ES-I3 (cell line): ENCODE measurements at regions not wholly inside any gene's neighbourhood (a gene's known extent, or its start where the extent isn't known, plus 50 kb on each side); places are given as distances from the start of the nearest gene placed in this dataset.

Source experiments
- H3K36me3 ChIP-seq: 2 replicates; pipeline ENCODE4 v1.6.1; 2013; ENCODE audit warnings: mild to moderate bottlenecking, low read length, control low read depth, moderate library complexity; ENCODE audit not compliant: insufficient read depth
- H3K4me1 ChIP-seq: 2 replicates; pipeline ENCODE4 v1.6.1; 2013; ENCODE audit warnings: mild to moderate bottlenecking, control low read depth, low read length; ENCODE audit not compliant: insufficient read depth
- H3K9ac ChIP-seq: 2 replicates; pipeline ENCODE4 v1.6.1; 2013; ENCODE audit warnings: low read depth, mild to moderate bottlenecking, low read length, moderate library complexity
- H3K9me3 ChIP-seq: 2 replicates; pipeline ENCODE4 v1.6.1; 2013; ENCODE audit warnings: mild to moderate bottlenecking, low read length, moderate library complexity; ENCODE audit not compliant: control insufficient read depth, insufficient read depth

DNA sequence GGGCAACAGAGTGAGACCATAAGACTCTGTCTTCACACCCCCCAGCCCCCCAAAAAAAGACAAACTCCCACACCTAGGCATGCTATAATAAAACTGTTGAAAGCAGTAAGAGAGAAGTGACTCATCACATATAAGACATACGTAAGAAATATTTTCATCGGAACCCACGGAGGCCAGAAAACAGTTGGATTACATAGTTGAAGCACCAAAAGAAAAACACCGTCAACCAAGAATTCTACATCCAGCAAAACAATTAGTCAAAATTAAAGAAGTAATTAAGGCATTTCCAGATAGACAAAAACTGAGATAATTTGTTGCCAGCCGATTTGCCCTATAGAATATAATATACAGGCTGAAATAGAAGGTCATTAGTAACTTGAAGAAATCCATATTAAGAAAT lies 128.7 kb downstream of the VAPA start:
- peaks cover 4% of the 10 kb centered on the region for H3K9me3 ChIP-seq
- no peak overlapping the region for H3K9ac ChIP-seq
- H3K4me1 ChIP-seq = no peaks in the 10 kb centered on the region
- no peaks in the 10 kb centered on the region for H3K36me3 ChIP-seq

DNA sequence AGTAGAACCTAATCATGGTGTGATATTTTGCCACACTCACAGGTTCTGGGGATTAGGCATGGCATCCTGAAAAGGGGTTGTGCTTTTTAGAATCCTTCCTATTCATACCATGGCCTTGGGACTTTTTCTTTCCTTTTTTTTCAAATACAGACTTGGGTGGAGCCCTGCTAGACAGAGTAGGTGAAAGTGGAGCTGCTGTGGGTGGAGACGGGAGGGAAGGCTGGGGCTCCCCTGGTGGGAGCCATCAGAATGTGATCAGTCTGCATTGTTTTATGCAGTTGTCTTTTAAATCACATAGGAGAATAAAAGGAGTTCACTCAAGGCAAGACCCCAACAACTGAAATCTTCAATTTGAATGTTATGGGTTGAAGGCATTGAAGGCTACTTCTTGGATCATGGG lies 130.2 kb downstream of the VAPA start:
- Histone ChIP-seq H3K9me3 (peaks cover 4% of the 10 kb centered on the region), H3K36me3 (no peaks in the 10 kb centered on the region), H3K4me1 (no peaks in the 10 kb centered on the region), H3K9ac (no peak overlapping the region)

DNA sequence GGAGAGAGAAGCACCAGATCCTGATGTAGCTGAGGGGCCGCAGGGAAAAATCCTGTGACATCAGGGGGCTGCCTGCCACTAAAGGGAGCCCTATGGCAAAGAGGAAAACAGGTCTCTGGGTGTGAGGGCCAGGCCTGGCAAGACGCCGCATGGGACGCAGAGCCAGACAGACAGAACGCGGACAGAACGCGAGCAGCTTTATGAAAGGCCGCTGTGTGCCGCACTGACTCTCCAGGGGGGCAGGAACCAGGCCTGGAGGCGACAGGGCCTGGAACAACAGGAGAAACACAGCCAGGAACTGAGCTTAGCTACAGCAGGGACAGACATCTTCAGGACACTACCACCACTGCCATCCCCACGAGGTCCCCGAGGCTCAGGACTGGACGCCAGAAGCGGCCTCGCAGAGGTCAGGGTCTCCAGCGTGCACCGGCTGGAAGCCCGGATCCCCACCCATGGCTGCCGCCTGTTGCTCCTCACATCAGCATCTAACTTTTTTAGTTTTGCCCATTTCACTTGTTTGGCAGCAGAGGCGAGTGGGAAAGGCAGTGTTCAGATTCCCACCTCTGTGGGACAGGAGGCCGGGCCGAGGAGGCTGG lies 131.6 kb downstream of the VAPA start:
- Histone ChIP-seq H3K9ac (no peak overlapping the region), H3K9me3 (peaks cover 4% of the 10 kb centered on the region), H3K36me3 (no peaks in the 10 kb centered on the region), H3K4me1 (no peaks in the 10 kb centered on the region)

DNA sequence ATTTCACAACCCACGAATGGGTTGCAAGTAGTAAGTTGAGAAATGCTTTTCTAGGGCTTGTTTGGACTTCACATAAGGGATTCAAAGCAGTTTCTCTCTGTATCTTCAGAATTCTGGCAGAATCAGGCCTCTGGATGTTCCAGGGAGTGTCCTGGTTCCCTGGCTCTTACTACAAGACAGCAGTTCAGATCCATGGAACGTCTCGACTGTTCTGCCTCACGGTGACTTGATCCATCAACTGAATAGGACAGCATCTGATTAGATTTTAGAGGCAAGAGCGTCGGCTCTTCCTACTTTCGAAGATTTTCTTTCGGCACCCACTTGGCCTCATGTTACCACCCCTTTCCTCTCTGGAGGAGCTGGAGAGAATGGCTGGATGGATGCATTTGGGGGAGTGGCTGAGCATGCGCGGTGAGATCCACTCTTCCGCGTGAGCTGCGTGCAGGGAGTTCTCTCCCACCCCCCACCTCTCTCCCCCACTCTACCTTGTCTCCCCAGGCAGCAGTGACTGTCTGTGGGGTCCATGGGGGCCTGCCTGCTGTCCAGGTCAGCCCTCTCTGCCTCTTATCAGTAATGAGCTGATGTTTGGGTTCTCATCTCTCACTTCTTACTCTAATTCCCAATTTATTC lies 132.5 kb downstream of the VAPA start:
- Histone ChIP-seq H3K36me3 (no peaks in the 10 kb centered on the region), H3K4me1 (no peaks in the 10 kb centered on the region), H3K9me3 (peaks cover 4% of the 10 kb centered on the region), H3K9ac (no peak overlapping the region)

DNA sequence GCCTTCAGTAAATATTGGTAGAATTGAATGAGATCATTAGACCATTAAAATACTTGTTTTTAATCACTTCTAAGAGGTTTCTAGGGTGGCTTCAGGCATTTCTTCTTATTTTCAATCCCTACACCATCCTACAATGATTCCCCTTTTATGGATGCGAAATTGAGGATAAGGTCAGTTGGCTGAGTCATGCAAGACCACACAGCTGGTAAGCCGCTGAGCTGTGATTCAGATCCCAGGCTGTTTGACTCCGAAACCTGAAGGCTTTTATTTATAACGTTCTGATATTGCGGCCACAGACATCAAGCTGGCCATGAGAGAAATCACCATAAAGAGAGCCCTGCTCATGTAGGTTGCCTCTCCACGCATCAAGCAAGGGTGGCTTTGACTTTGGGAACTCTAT lies 133.4 kb downstream of the VAPA start:
- H3K9ac ChIP-seq = no peak overlapping the region
- H3K36me3 ChIP-seq = no peaks in the 10 kb centered on the region
- H3K4me1 ChIP-seq = no peaks in the 10 kb centered on the region
- peaks cover 1% of the 10 kb centered on the region; the same call in 1 of the 2 replicates for H3K9me3 ChIP-seq

DNA sequence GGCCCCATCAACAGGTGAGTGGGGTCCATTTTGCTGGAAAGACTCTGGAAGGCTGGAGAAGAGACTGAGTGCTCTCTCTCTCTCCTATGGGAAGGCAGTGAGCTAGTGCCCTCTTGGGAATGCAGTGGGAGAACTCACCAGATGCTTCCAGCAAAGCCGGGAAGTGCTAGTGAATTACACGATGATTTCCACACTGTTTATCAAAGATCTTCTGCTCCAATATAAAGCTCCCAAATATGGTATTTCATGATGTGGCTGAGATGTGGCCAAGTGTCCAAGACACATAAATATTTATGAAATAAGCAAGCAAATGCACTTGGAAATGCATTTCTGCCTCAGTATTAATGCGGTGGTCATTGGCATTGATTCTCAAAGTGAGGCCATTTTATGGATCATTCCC lies 135.9 kb downstream of the VAPA start:
- Histone ChIP-seq H3K9ac (no peak overlapping the region), H3K36me3 (no peaks in the 10 kb centered on the region), H3K4me1 (no peaks in the 10 kb centered on the region; the same call in 1 of the 2 replicates), H3K9me3 (no peaks in the 10 kb centered on the region)

DNA sequence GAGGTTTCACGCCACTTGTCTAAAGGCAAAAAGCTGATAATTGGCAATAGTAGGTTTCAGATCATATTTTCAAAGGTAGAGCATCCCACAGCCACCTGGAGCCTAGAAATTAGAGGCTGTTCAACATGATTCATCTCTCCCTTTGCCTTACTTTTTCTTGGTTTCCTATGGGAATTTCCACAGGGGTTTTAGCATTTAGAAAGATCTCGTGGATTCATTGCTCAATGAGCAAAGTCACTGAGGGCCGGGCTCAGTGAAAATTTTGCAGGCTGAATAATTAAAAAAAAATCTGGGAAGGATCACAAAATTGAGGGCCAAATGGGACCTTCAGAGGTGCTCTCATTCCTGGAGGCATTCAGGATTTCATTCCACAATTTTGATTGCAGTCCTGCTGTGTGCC lies 137.1 kb downstream of the VAPA start:
- H3K4me1 ChIP-seq = no peaks in the 10 kb centered on the region; the same call in 1 of the 2 replicates
- H3K9ac ChIP-seq = no peak overlapping the region
- H3K36me3 ChIP-seq = no peaks in the 10 kb centered on the region
- no peaks in the 10 kb centered on the region for H3K9me3 ChIP-seq

DNA sequence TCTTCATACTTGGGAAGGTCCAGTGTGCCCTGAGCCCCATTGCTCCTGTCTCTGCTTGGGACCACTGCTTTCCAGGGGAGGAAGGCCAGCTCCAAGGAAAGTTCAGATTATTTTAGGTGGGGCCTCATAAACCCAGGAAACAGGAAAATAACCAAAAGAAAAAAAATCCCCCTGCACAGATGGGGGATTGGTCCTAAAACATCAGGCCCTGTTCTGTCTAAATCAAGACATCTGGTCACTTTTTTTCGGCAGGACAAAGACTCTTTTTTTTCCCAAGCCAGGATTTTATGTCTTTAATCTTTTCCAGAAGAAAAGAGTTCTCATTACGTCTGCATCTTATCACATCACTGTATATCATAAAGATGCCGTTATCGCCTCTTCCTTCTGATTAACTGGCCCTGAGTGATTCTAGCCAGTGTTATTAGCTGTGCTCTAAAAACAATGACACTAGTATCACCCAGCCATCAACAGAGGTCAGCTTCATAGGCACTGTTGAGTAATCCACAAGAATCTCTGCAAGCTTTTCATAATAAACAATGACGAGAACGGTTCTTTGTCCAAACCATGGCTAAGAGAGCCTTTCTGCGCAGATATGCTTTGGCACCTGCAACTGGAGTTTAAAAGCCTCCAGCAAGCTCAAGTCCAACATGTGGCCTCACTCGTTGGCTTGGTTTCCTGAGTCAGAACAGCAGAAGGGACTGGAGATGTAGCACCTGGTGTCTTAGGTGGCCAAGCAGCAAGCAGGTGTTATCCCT lies 138.2 kb downstream of the VAPA start:
- Histone ChIP-seq H3K9ac (no peak overlapping the region), H3K4me1 (no peaks in the 10 kb centered on the region; the same call in 1 of the 2 replicates), H3K36me3 (no peaks in the 10 kb centered on the region), H3K9me3 (no peaks in the 10 kb centered on the region)

DNA sequence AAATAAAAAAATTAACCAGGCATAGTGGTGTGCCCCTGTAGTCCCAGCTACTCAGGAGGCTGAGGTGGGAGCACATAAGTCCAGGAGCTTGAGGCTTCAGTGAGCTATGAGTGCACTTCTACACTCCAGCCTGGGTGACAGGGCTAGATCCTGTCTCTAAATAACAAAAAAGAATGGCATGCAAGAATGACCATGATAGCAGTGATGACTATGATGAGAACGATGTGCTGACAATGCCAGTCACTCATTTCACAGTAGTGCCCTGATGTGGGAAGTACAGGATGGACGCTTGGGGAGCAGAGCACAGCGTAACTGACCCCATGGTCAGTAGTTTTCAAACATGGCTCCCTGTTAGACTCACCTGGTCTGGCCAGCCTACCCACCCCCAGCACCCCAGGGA lies 139.1 kb downstream of the VAPA start:
- no peaks in the 10 kb centered on the region for H3K36me3 ChIP-seq
- no peaks in the 10 kb centered on the region; the same call in 1 of the 2 replicates for H3K4me1 ChIP-seq
- H3K9me3 ChIP-seq = no peaks in the 10 kb centered on the region
- no peak overlapping the region for H3K9ac ChIP-seq

DNA sequence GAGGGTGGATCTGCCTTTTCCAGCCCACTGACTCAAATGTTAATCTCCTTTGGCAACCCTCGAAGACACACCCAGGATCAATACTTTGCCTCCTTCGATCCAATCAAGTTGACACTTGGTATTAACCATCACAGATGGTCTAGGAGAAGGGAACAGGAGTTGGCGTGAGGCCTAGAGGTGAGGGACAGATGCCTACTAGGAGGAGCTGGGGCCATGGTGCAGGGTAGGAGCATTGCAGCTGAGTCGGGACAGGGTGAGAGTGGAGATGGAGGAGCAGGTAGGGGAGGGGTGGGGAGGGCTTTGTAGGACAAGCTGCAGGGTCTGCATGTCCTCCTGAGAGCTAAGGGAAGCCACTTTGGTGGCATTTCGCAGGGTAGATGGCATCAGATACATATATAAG lies 140.0 kb downstream of the VAPA start:
- no peaks in the 10 kb centered on the region for H3K9me3 ChIP-seq
- no peak overlapping the region for H3K9ac ChIP-seq
- H3K4me1 ChIP-seq = no peaks in the 10 kb centered on the region; the same call in 1 of the 2 replicates
- no peaks in the 10 kb centered on the region for H3K36me3 ChIP-seq

DNA sequence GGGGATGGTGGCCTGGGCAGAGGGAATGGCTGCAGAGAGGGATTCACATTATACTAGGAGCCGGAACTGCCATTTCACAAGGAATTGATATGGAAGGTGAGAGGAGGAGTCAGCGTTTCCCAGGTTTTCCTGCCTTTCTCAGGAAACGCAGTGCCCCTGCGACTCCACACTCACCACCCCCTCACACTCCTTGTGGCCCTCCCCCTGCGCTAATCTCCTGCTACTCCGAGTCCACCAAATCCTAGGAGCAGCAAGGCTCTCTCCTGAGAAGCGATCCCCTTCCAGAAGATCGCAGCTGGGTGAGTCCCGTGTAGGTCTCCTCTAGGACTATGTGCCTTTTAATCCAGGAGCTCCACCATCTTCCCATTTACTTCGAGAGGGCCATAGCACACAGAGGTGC lies 140.6 kb downstream of the VAPA start:
- H3K9ac ChIP-seq = no peak overlapping the region
- H3K4me1 ChIP-seq = no peaks in the 10 kb centered on the region; the same call in 1 of the 2 replicates
- H3K9me3 ChIP-seq = no peaks in the 10 kb centered on the region
- no peaks in the 10 kb centered on the region for H3K36me3 ChIP-seq

DNA sequence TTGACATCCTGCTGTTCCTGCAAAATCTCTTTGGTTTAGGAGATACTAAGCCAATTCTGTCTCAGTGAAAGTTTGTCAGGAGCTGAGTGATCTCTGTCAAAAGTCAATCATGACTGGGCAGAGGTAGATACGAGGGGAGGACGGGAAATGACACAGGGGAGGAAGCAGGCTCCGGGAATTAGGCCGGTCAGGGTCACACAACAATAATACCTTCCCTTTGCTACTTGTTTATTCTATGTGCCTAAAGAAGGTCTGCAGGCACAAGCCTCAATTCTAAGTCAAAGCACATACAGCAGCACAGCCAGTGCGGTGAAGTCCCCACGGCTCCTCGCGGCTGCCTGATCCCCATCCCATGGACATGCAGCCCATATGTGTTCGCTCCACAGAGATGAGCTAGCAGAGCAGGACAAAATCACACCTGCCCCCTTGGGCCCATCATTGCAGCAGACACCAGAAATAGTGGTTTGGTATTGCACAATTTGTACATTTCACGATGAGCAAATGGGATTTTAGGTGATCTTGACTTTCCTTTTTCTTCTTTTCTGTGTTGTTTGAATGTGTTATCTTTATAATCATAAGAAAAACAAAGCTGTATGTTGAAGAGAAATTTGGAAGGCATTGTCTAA lies 141.4 kb downstream of the VAPA start:
- Histone ChIP-seq H3K4me1 (no peaks in the 10 kb centered on the region; the same call in 1 of the 2 replicates), H3K9ac (no peak overlapping the region), H3K36me3 (no peaks in the 10 kb centered on the region), H3K9me3 (no peaks in the 10 kb centered on the region)

DNA sequence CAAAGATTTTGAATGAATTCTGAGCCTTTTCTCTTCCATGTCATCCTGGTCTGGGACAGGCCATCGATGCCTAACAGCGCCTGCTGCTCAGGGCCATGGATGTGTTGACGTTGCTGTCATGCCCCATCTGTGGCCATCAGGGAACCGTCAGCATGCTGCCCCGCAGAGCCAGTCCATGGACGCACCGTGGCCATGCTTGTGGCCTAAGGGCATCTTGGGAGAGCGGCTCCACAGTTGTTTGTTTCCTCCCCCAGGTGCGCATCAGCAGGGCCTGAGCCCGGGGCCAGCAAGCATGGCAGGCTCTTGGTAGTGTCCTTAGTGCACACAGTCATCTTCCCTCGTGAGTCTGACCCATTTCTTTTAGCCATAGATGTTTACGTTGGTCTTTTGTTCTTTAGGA lies 142.7 kb downstream of the VAPA start:
- Histone ChIP-seq H3K4me1 (peaks cover 3% of the 10 kb centered on the region; the same call in 1 of the 2 replicates), H3K9me3 (no peaks in the 10 kb centered on the region), H3K36me3 (no peaks in the 10 kb centered on the region), H3K9ac (no peak overlapping the region)

DNA sequence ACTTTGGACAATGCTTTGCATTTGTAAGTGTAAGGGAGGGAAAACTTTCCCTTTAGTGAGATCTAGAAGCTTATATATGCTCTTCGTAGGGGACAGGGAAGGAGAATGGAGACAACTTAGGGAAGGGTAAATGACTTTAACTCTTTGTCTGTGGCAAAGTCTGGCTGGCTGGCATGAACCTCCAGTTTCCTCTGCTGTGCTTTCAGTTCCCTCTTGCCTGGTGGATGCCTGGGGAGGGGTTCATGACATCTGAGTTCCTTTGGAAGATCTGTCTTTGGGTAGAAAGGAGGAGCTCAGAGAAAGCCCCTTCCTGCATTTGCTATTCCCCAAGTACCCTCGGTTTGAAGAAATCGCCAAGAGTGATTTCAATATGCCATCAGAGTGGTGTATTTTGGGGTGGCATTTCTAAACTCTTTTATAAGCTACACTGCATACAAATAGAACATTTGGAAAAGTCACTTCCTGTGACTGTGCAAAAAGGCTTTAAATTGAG lies 143.6 kb downstream of the VAPA start:
- peaks cover 3% of the 10 kb centered on the region; the same call in 1 of the 2 replicates for H3K4me1 ChIP-seq
- H3K36me3 ChIP-seq = no peaks in the 10 kb centered on the region
- no peaks in the 10 kb centered on the region for H3K9me3 ChIP-seq
- H3K9ac ChIP-seq = no peak overlapping the region
